ENCODE measurements at regions not wholly inside any gene's neighbourhood (a gene's known extent, or its start where the extent isn't known, plus 50 kb on each side); places are given as distances from the start of the nearest gene placed in this dataset.

DNA sequence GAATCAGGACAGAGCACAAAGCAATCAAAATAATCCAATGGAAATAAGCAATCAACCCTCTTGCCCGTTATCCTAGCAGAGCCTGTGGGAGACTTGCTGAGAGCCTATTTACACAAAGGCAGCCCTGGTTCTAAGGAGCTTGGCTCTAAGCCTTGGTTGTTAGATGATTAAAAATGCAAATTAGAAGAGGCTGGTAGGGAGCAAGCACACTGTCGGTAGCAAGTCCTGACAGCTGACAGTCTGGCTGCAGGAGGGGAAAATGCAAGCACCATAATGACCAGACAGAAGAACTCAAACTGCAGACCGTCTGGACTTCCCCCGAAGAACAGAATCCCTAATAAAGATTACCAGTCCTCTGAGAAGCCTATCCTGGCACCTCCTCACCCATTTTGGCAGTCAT, 131.8 kb upstream of the CTTNBP2 start:
- H3K4me1 ChIP-seq (ENCODE audit: insufficient read depth, insufficient read length) = no peaks in the 10 kb centered on the region
- no peak overlapping the region for H3K4me3 ChIP-seq (ENCODE audit: insufficient read length, low read depth)
- DNase-seq (ENCODE audit: low read depth, low spot score) = peak; percentile 28
- TF ChIP-seq SUZ12 (IDR thresholded peaks at IDR 0.05; ENCODE audit: extremely low read depth, insufficient read depth, insufficient read length) = no peak
- TF ChIP-seq YY1 (IDR thresholded peaks at IDR 0.05; ENCODE audit: insufficient read depth, insufficient read length) = no peak
- TF ChIP-seq ZNF274 (IDR thresholded peaks at IDR 0.05; ENCODE audit: low read depth, low read length) = no peak
- no peaks in the 10 kb centered on the region for H3K9me3 ChIP-seq (ENCODE audit: insufficient read depth, low read length)
- no peaks in the 10 kb centered on the region for H3K27me3 ChIP-seq (ENCODE audit: insufficient read depth, insufficient read length)
- H3K9ac ChIP-seq (ENCODE audit: insufficient read length, low read depth) = no peak overlapping the region
- H3K36me3 ChIP-seq (ENCODE audit: insufficient read depth, insufficient read length, low read length) = no peaks in the 10 kb centered on the region

DNA sequence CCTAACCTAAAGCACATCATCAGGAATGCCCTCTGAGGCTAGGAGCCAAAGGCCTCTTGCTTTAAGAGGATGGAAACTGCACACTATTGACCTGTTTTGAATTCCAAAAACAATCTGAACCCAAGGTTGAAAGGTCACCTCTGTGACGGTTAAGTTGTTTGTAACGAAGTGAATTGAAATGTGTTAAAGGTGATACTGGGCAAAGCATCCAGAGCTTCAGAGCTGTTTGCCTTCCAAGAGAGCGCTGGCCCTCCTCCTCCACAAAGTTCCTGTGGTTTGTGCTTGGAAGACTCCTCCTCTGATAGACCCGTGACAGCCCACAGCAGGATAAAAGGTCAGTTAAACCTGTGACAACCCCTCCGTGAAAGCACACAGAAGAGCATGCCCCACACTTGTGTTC, 133.7 kb upstream of the CTTNBP2 start:
- TF ChIP-seq YY1 (IDR thresholded peaks at IDR 0.05; ENCODE audit: insufficient read depth, insufficient read length) = no peak
- TF ChIP-seq ZNF274 (IDR thresholded peaks at IDR 0.05; ENCODE audit: low read depth, low read length) = no peak
- TF ChIP-seq SUZ12 (IDR thresholded peaks at IDR 0.05; ENCODE audit: extremely low read depth, insufficient read depth, insufficient read length) = no peak
- no peaks in the 10 kb centered on the region for H3K27me3 ChIP-seq (ENCODE audit: insufficient read depth, insufficient read length)
- no peaks in the 10 kb centered on the region for H3K4me1 ChIP-seq (ENCODE audit: insufficient read depth, insufficient read length)
- H3K4me3 ChIP-seq (ENCODE audit: insufficient read length, low read depth) = no peak overlapping the region
- no peaks in the 10 kb centered on the region for H3K9me3 ChIP-seq (ENCODE audit: insufficient read depth, low read length)
- no peaks in the 10 kb centered on the region for H3K36me3 ChIP-seq (ENCODE audit: insufficient read depth, insufficient read length, low read length)
- H3K9ac ChIP-seq (ENCODE audit: insufficient read length, low read depth) = no peak overlapping the region
- DNase-seq (ENCODE audit: low read depth, low spot score) = no peak

DNA sequence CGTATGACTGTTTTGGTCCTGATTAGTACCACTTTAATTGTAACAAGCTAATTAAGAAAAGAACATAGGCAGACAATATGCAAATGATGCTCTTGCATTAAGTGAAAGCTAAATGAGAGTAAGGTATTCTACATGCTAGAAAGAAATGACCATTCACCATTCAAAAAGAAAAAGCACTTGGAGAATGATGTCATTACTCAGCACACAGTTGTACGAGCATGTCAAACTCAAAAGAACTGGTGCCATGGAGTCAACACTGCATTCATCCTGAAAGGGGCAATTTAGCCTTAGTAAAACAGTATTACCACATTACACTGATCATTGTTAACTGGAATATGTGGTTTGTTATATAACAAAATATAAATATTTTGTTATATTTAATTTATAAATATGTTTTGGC, 136.2 kb upstream of the CTTNBP2 start:
- no peak for DNase-seq (ENCODE audit: low read depth, low spot score)
- no peak overlapping the region for H3K9ac ChIP-seq (ENCODE audit: insufficient read length, low read depth)
- H3K36me3 ChIP-seq (ENCODE audit: insufficient read depth, insufficient read length, low read length) = no peaks in the 10 kb centered on the region
- no peak overlapping the region for H3K4me3 ChIP-seq (ENCODE audit: insufficient read length, low read depth)
- no peaks in the 10 kb centered on the region for H3K4me1 ChIP-seq (ENCODE audit: insufficient read depth, insufficient read length)
- no peak for TF ChIP-seq SUZ12 (IDR thresholded peaks at IDR 0.05; ENCODE audit: extremely low read depth, insufficient read depth, insufficient read length)
- TF ChIP-seq ZNF274 (IDR thresholded peaks at IDR 0.05; ENCODE audit: low read depth, low read length) = no peak
- no peak for TF ChIP-seq YY1 (IDR thresholded peaks at IDR 0.05; ENCODE audit: insufficient read depth, insufficient read length)
- H3K9me3 ChIP-seq (ENCODE audit: insufficient read depth, low read length) = no peaks in the 10 kb centered on the region
- no peaks in the 10 kb centered on the region for H3K27me3 ChIP-seq (ENCODE audit: insufficient read depth, insufficient read length)

DNA sequence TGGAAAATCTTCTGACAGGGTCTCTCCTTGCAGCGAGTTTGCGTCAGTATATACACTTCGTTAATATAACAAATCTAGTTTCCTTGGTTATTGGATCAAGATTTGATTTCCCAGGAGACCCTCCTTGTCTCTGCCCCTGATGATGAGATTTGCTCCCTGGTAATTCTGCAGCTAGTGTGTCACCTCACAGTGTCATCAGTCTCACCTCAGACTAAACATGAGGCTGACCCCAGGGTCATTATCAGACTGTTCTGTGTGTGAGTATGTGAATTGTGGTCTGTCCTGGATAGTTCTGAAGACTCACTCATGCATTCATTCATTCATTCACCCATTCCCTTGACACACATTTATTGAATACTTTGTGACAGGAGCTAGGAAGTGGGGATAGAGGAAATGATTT, 138.4 kb upstream of the CTTNBP2 start:
- TF ChIP-seq ZNF274 (IDR thresholded peaks at IDR 0.05; ENCODE audit: low read depth, low read length) (no peak), YY1 (IDR thresholded peaks at IDR 0.05; ENCODE audit: insufficient read depth, insufficient read length) (no peak), SUZ12 (IDR thresholded peaks at IDR 0.05; ENCODE audit: extremely low read depth, insufficient read depth, insufficient read length) (no peak)
- H3K4me1 ChIP-seq (ENCODE audit: insufficient read depth, insufficient read length) = no peaks in the 10 kb centered on the region
- H3K27me3 ChIP-seq (ENCODE audit: insufficient read depth, insufficient read length) = no peaks in the 10 kb centered on the region
- no peaks in the 10 kb centered on the region for H3K9me3 ChIP-seq (ENCODE audit: insufficient read depth, low read length)
- no peak for DNase-seq (ENCODE audit: low read depth, low spot score)
- no peak overlapping the region for H3K4me3 ChIP-seq (ENCODE audit: insufficient read length, low read depth)
- no peaks in the 10 kb centered on the region for H3K36me3 ChIP-seq (ENCODE audit: insufficient read depth, insufficient read length, low read length)
- no peak overlapping the region for H3K9ac ChIP-seq (ENCODE audit: insufficient read length, low read depth)

DNA sequence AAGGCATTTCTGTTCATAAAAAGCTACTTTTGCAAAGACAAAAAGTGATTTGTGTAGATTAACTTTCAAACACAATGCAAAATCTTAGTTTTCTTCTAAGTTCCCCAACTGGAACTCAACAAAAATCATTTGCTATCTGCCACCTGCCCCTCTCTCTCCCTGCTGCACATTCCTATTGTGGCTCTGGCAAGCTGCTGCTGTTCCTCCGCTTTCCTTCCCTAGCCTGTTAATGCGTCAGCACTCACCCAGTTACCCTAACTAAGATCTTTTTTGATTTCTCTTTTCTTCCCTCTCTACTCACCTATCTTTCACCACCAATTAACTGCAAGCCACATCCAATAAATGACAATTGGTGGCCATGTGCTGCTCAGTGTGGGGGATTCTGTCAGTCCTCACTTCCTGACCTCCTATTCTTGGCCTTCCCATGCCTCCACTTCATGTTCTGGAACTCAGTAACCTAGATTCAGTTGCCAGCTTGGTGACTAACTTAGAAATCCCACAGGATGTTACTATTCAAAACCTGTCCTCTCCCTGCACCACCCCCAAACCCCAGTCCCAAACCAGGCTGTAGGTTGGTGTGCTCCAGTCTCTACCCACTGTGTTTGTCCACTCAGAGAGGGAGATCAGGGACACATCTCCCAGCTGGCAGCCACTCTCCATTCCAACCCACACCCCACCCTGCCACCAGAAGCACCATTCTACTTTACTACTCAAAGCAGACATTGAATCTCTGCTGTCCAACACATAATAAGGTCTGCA, 140.2 kb upstream of the CTTNBP2 start:
- Histone ChIP-seq H3K36me3 (ENCODE audit: insufficient read depth, insufficient read length, low read length) (no peaks in the 10 kb centered on the region), H3K9me3 (ENCODE audit: insufficient read depth, low read length) (no peaks in the 10 kb centered on the region), H3K27me3 (ENCODE audit: insufficient read depth, insufficient read length) (no peaks in the 10 kb centered on the region), H3K4me1 (ENCODE audit: insufficient read depth, insufficient read length) (no peaks in the 10 kb centered on the region), H3K9ac (ENCODE audit: insufficient read length, low read depth) (no peak overlapping the region), H3K4me3 (ENCODE audit: insufficient read length, low read depth) (no peak overlapping the region)
- no peak for DNase-seq (ENCODE audit: low read depth, low spot score)
- TF ChIP-seq YY1 (IDR thresholded peaks at IDR 0.05; ENCODE audit: insufficient read depth, insufficient read length) = no peak
- TF ChIP-seq SUZ12 (IDR thresholded peaks at IDR 0.05; ENCODE audit: extremely low read depth, insufficient read depth, insufficient read length) = no peak
- no peak for TF ChIP-seq ZNF274 (IDR thresholded peaks at IDR 0.05; ENCODE audit: low read depth, low read length)

DNA sequence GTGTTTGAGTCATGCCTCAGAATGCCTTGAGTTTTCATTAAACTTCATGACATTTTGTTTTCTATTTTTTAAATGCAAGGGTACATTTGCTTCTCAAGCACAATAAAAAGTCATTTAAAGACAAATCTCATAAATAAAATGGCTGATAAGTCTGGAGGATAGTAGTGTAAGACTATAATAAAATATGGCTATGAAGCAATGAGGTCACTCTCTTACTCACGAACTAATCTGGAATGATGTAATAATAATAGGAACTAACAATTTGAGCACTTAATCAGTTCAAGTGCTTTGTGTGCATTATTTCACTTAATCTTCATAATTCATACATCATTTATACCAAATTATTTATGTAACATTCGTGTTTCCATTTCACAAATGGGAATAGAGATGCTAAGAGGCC, 149.3 kb upstream of the CTTNBP2 start:
- Histone ChIP-seq H3K4me1 (ENCODE audit: insufficient read depth, insufficient read length) (no peaks in the 10 kb centered on the region), H3K36me3 (ENCODE audit: insufficient read depth, insufficient read length, low read length) (no peaks in the 10 kb centered on the region), H3K27me3 (ENCODE audit: insufficient read depth, insufficient read length) (no peaks in the 10 kb centered on the region), H3K9ac (ENCODE audit: insufficient read length, low read depth) (no peak overlapping the region), H3K4me3 (ENCODE audit: insufficient read length, low read depth) (no peak overlapping the region), H3K9me3 (ENCODE audit: insufficient read depth, low read length) (no peaks in the 10 kb centered on the region)
- DNase-seq (ENCODE audit: low read depth, low spot score) = no peak
- TF ChIP-seq YY1 (IDR thresholded peaks at IDR 0.05; ENCODE audit: insufficient read depth, insufficient read length) (no peak), SUZ12 (IDR thresholded peaks at IDR 0.05; ENCODE audit: extremely low read depth, insufficient read depth, insufficient read length) (no peak), ZNF274 (IDR thresholded peaks at IDR 0.05; ENCODE audit: low read depth, low read length) (no peak)

DNA sequence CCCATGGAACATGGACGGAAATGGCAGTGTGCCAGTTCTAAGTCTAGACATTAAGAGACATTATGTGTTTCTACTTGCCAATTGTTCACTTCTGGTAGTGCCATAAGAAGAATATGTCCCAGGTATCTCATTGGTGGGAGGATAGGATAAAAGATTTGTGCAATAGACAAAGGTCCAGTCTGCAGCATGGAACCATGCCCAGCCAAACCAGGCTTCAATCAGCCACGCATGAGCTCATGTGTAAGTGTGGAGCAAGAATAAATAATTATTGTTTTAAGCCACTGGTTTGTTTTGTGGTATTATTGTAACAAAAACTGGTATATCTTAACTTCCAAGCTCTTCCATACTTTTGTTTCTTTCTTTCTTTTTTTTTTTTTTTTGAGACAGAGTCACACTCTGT, 153.6 kb upstream of the CTTNBP2 start:
- Histone ChIP-seq H3K27me3 (ENCODE audit: insufficient read depth, insufficient read length) (no peaks in the 10 kb centered on the region), H3K36me3 (ENCODE audit: insufficient read depth, insufficient read length, low read length) (no peaks in the 10 kb centered on the region), H3K9me3 (ENCODE audit: insufficient read depth, low read length) (no peaks in the 10 kb centered on the region), H3K9ac (ENCODE audit: insufficient read length, low read depth) (no peak overlapping the region), H3K4me3 (ENCODE audit: insufficient read length, low read depth) (no peak overlapping the region), H3K4me1 (ENCODE audit: insufficient read depth, insufficient read length) (no peaks in the 10 kb centered on the region)
- DNase-seq (ENCODE audit: low read depth, low spot score) = no peak
- TF ChIP-seq SUZ12 (IDR thresholded peaks at IDR 0.05; ENCODE audit: extremely low read depth, insufficient read depth, insufficient read length) = no peak
- no peak for TF ChIP-seq ZNF274 (IDR thresholded peaks at IDR 0.05; ENCODE audit: low read depth, low read length)
- no peak for TF ChIP-seq YY1 (IDR thresholded peaks at IDR 0.05; ENCODE audit: insufficient read depth, insufficient read length)
